GM21390 (cell line): ENCODE measurements at regions not wholly inside any gene's neighbourhood (a gene's known extent, or its start where the extent isn't known, plus 50 kb on each side); places are given as distances from the start of the nearest gene placed in this dataset.
"Not testable (repeated sequence)": the region's sequence is repeated elsewhere in the genome, so short reads cannot be mapped to it uniquely, and the experiment has no call there.

ENCODE experiments used
- ATAC-seq: cut with Tn5 transposase; IDR thresholded peaks from one replicate; pipeline ENCODE4 v1.9.1; 2021; ENCODE audit not compliant: unreplicated experiment

DNA sequence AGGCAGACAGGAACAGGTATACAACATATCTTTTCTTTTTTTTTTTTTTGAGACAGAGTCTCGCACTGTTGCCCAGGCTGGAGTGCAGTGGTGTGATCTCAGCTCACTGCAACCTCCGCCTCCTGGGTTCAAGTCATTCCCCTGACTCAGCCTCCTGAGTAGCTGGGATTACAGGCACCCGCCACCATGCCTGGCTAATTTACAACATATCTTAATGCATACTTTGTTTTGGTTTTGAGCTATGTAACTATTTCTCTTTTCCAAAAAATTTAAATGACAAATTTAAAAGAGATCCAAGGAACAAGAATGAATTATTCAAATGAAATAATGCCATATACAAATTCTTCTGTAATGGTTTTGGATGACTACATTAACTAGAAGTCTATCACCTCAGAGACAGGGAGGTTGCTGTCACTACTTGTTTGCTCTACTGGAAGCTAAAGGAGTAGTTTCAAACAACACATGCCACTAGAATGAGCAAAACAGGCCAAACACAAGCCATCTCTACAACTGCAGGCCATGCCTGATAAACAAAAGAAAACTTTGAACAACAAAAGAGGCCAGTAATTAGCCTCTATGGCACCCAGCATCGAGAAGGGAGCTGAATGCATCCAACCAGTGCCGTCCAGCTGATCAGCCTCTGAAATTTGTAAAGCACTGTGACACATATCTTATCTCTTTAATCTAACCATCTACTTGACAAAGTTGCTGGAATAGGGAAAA is 133.6 kb upstream of the VOPP1 start:
- ATAC-seq, result not testable (repeated sequence)

DNA sequence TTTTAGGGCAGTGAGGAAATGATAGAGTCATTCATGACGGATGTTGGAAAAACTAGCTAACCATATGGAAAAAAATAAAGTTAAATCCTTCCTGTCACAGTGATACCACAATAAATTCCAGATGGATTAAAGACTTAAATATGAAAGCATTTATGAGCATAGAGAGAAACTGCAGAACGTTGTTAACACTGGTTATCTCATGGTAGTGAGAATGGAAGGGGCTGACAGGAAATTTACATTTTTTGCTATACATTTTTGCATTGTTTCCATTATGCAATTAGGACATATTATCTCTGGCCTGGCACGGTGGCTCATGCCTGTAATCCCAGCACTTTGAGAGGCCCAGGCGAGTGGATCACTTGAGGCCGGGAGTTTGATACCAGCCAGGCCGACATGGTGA is 130.5 kb upstream of the VOPP1 start:
- not testable (repeated sequence) for ATAC-seq

DNA sequence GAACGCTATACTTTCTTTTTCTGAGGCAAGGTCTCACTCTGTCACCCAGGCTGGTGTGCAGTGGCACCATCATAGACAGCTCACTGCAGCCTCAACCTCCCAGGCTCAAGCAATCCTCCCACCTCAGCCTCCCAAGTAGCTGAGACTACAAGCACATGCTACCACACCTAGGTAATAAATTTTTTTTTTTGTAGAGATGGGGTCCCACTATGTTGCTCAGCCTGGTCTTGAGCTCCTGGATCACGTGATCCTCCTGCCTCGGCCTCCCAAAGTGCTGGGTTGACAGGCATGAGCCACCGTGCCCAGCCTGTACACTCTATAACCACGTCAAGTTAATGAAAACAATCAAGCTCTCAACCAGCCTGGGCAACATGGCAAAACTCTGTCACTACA is 127.1 kb upstream of the VOPP1 start:
- not testable (repeated sequence) for ATAC-seq

DNA sequence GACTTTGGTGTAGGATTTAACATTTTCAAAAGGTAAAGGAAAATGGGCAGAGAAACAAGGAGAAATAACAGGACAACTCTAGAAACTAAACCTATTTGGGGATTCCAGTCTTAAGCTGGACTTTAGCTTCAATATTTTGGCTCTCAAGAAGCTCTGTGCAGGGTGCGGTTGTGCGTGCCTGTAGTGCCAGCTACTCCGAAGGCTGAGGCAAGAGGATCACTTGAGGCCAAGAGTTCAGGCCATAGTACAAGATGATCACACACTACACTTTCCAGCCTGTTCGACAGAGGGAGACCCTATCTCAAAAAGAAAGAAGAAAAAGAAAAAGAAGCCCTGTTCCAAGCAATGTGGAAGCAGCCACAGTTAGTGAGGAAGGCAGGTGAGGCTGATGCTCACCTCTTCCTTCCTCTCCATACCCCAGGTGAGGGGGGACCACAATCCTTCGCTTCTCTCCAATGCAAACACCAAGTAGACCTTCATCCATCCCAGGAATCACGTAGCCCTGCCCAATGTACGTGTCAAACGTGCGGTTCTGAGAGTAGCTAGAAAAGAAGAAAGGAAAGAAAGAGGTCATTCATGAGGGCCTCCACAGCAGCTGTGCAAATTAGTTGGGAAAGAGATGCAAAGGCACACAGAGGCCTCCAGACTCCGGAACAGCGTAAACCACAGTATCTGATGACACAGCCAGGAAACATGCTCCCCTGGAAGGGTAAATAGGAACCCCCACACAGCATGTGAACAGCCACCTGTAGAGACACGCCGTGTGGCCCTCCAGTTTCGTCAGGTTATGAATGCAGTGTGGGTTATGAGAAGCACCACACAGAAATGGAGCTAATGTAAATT is 126.5 kb upstream of the VOPP1 start:
- ATAC-seq, result peak; percentile 89

DNA sequence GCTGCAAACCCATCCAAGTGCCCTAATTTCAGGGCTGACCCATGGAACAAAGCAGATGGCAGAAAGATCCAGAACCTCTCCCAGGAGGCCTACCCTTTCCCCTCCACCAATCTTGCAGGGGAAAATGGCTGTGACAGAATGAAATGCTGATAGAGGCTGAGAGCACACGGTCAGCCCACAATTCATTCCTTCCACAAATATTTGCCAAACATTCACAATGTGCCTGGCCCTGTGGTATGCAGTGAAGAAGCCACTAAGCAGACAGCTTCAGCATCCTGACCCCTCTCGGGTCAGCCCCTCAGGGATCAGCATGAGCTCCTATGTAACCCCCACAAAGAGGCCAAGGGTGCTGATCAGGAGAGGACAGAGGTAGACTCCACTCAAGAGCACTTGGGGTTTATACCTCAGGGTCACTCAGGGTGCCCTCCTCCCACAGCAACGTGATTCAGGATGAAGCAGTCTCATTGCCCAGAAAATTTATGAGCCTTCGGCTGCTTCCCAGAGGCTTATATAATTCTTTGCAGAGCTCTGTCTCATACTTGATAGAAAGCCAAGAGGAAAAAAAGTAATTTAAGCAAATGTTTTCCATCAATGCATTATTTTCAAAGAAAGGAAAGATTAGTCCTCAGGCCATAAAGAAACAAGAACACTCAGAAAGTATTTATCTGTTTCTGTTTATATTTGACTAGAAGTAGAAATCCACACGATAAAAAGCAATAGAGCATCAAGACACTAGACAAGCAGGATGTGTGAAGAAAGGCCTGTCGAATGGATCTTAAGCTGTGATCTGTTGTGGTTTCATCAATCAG is 123.8 kb upstream of the VOPP1 start:
- ATAC-seq, result not testable (repeated sequence)

DNA sequence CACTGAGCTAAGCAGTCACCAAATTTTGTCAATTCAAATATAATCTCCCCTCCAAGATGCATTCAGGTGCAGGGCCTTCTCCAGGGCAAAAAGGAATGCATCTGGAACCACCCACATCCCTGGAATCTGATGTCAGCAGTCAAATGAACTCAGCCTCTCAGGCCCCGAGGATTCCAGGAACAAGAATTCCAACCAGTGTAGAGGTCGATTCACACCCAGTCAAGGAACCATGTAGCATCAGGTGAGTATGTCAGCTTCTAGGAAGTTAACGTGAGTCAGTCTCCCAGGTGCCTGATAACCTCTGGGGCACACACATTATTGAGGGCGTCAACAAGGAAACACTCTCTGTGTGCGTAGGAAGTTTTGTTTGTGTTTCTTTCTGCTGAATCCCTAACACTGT is 122.2 kb upstream of the VOPP1 start:
- not testable (repeated sequence) for ATAC-seq

DNA sequence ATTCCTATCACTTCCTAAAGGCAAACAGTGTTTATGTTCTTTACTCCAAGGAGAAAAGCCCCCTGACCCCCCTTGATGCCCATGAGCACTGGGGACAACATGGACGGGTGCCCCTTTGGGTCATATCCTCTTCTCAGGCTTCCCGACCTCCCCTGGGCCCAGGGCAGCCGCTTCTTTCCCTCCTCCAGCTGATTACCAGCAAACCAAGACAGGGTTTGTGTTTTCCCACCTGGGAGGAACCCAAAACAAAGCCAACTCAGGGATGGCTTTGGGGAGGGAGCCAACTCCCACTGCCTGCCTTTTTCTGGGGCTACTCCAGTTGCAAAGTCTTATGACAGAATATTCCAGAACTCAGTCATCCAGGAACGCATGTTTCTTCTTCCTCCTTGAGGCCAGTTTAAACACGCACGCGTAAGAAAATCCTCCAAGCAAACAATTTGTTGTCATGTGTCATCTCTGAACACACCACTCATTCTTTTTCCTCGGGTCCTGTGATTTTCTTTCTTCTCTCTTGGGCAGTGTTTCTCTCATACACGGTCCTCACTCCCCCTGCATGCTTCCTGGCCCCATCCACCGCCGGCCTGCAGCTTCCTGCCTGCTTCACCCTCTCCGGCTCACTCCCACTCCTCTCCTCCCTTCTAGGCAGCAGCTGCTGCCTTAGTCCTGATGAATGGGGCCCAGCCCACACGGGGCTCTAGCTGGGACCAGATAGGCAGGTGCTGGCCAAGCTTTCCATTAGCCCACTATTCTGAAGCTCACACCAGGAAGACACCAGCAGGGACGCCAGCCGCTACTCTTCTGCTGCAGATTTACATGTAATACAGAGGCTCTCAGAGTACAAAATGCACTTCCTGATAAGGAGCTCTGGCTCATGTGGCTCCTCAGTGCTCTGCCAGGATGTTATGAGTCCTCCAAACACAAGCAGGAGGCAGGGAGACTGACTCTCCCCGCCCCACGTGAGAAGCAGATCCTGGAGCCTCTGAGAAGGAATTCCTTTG is 116.7 kb upstream of the VOPP1 start:
- not testable (repeated sequence) for ATAC-seq

DNA sequence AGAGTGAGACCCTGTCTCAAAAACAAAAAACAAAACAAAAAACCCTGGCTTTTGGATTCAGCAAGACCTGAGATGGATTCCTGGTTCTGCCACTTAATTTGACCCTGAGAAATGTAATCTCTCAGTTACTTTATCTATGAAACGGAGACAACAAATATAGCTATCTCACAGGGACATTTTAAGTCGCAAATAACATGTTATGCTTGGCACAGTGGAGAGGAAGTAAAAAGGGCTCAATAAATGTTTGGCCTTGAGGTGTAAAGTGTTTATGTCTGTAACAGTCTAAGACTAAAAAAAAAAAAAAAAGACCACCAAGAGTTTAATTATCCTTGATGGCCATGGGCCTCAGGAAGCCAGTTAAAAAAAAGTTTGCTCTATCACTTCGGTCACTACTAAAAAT is 116.0 kb upstream of the VOPP1 start:
- ATAC-seq, result not testable (repeated sequence)

DNA sequence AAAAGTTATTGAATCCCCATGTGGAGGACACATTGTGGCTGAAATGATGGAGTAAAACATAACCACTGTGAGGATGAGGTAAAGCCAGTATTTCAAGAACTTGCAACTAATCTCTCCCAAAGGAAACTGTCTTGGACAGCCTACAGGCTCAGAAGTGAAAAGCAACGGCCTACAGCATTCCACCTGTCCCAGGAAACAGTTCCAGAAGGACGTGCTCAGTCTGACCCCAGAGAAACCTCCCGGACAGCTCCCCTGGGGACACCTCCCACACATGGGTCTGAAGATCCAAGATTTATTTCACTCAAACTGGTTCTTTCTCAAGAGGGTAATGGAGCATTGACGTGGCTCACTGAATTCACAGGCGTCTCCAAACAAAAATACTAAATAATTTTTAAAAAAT is 115.0 kb upstream of the VOPP1 start:
- not testable (repeated sequence) for ATAC-seq

DNA sequence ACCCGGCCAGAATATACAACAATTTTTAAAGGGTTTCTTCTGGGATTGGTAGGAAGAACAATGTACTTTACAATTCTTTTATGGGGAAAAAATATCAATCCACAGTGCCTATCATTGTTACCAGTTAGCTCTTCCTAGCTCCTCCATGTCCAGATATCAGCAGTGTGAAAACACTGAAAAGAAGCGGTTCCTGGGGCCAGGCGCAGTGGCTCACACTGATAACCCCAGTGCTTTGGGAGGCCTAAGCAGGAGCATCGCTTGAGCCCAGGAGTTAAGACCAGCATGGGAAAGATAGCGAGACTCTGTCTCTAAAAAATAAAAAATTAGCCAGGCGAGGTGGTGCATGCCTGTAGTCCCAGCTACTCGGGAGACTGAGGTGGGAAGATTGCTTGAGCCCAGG is 114.5 kb upstream of the VOPP1 start:
- not testable (repeated sequence) for ATAC-seq

DNA sequence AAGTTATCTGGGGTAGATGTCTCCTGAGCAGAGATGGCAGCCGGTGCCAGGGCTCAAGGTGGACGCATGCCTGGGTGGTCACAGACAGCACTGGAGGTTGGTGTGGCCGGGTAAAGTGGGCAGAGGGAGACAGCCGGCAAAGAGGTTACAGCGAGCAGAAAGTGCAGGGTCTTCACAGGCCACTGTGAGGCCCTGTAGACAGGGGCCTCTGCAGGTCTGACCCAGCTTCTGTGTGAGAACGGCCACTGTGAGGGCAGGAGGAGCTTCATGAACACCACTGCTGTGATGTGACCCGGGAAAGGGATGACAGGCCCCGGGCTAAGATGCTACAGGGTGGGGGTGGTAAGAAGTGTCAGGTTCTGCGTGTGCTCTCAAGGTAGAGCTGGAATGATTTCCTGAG is 111.2 kb upstream of the VOPP1 start:
- ATAC-seq, result not testable (repeated sequence)

DNA sequence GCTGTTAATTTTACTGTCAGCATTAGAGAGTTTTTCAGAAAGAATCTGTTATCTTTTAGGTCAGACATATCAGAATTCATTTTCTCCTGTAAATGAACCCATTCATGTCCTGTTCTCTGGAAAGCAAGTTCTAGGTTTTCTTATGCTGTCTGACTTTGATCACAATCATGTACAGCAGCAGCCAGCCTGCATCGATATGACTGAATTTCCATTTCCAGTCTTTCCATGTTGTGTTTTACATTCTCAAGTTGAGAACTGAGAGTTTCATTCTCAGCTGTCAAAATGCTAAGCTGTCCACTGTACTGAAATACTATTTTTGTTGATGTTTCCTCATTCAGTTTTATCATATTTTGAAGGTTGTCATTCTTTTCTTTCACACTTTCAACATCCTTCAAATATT is 103.3 kb upstream of the VOPP1 start:
- not testable (repeated sequence) for ATAC-seq

DNA sequence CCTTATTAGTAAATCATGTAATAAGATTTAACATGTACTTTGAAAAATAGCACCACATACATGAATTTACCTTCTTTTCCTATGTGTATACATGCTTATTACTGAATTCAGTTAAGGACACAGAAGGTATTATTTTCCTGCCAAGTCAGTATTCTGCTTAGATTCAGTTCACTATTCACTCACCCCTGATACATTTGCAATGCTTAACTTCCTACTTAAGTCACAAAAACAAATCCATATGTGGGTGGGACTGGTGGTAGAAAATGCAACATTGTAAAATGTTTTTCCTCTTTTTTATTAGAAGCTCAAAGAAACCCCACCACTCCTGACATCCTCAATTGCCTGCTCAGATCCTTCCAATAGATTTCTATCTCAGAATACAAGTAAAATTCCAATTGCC is 101.2 kb upstream of the VOPP1 start:
- ATAC-seq, result not testable (repeated sequence)

DNA sequence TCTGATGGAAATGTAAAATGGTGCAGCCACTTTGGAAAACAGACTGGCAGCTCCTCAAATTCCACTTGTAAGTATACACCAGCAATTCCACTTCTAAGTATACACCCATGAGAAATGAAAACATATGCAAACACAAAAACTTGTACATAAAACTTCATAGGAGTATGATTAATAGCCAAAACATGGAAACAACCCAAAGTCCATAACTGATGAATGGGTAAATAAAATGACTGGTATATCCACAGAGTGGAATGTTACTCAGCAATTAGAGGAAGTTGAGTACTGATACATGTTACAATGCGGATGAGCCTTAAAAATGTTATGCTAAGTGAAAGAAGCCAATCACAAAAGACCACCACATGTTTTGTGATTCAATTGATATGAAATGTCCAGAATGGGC is 99.8 kb upstream of the VOPP1 start:
- ATAC-seq, result not testable (repeated sequence)

DNA sequence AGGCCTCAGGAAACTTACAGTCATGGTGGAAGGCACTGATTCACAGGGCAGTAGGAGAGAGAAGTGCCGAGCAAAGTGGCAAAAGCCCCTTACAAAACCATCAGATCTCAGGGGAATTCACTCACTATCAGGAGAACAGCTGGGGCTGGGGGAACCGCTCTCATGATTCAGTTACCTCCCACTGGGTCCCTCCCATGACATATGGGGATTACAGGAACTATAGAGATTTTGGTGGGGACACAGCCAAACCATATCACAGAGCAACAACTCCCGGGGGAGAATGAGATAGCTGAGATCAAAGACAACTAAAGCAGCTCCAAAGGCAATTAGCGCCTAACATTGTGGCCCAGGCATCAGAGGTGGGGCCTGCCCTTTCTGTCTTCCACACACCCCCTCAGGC is 85.4 kb upstream of the VOPP1 start:
- no peak for ATAC-seq

DNA sequence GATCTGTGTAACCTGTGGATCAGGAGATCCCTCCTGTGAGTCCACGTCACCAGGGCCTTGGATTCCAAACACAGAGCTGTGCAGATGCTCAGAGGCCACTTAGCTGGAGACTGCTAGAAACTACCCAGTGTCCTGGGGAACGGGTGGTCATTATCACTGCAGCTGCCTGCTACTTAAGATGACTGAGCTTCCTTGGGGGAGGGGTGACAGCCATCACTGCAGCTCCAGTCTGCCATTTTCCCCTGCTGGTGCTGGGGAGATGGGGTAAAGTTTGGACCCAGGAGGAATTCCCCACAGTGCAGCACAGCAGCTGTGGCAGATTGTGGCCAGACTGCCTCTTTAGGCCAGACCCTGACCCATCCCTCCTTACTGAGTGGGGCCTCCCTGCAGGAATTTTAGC is 78.8 kb upstream of the VOPP1 start:
- ATAC-seq, result no peak

DNA sequence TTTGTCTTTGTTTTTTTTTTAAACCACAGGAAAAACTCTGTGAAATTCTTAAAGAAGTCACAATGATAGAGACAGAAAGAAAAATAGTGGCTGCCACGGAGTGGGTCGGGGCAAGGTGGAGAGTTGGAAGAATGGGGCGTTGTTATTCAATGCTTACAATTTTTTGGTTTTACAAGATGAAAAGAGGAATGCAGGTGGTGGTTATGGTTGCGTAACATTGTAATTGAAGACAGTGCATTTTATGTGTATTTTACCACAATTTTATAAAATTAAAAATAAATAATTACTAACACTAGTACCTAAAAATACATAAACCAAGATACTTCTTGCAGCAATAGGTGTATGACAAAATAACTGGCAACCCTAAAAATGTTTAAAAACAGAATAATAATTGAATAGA is 76.9 kb upstream of the VOPP1 start:
- ATAC-seq, result no peak

DNA sequence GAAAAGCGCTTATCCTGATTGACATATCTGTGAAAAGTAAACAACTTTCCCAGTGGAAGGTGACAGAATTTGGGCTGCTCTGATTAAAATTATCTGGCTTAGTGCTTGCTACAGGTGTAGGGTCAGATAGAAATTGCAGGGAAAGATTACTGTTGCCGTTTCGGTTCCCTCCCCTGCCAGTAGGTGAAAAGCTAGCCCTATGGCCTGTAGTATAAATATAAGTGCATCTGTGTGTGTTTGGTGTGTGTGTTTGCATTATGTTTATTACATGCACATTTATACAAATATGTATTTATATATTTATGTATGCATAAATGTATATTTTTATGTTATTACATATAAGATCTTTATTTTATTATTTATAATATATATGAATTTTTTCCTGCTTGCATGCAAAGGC is 72.3 kb upstream of the VOPP1 start:
- ATAC-seq, result no peak

DNA sequence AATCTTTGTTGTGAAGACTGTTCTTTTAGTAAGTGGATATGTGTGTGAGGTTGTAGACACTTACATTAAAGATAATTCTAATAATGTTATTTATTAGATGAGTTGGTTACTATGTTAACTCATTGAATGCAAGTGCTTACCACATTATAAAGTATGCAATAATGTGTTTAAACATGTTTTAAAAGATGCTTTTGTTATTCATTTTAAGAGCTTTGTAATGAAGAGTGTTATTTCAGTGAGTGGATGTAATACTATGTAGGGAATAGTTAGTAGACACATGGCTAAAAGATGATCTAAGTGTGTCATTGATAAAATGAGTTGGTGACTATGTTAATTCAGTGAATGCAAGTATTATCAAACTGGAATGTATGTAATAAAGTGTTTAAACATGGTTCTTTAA is 70.0 kb upstream of the VOPP1 start:
- no peak for ATAC-seq

DNA sequence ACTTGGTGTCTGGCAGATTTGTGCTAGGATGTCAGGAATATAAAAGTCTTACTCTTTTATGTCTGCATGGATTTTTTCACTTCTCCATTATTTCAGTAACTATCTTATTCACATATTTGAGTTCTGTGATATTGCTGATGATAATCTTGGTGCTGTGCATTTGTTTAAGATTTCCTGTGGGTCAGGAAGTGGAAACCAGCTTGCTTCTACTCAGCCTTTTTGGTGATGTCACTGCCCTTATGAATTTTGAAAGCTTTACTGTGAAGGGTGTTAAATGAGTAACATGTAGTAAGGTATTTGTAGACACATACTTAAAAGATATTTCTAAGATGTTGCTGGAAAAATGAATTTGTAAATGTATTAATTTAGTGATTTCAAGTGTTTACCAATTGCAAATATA is 69.5 kb upstream of the VOPP1 start:
- peak; percentile 79 for ATAC-seq
